ENCODE measurements at regions not wholly inside any gene's neighbourhood (a gene's known extent, or its start where the extent isn't known, plus 50 kb on each side); places are given as distances from the start of the nearest gene placed in this dataset.
A peak's percentile ranks its signal among the peaks of the same experiment; 100 is the strongest.
"Not testable (repeated sequence)": the region's sequence is repeated elsewhere in the genome, so short reads cannot be mapped to it uniquely, and the experiment has no call there.

- Histone ChIP-seq H3K4me3 (ENCODE audit: low read depth, low read length) (no peak overlapping the region), H3K27me3 (ENCODE audit: control insufficient read depth, insufficient read depth, low read length) (no peaks in the 10 kb centered on the region), H3K27ac (ENCODE audit: low read depth, low read length) (no peak overlapping the region), H3K9me3 (ENCODE audit: control insufficient read depth, insufficient read depth, low read length) (no peaks in the 10 kb centered on the region), H3K36me3 (ENCODE audit: control insufficient read depth, insufficient read depth, low read length) (no peaks in the 10 kb centered on the region), H3K4me1 (ENCODE audit: control insufficient read depth, insufficient read depth, low read length) (no peaks in the 10 kb centered on the region)
- DNase-seq (ENCODE audit: low read depth in 4 of 6, low spot score in 6 of 6), result no peak
- WGBS (ENCODE audit: insufficient coverage), result no CpG with 5 or more reads among the region's 4 CpGs
Observed at GRCh38 chr11:81218440-81218839, 1515.2 kb downstream of the FAM181B start.

- Histone ChIP-seq H3K4me1 (ENCODE audit: control insufficient read depth, insufficient read depth, low read length) (no peaks in the 10 kb centered on the region), H3K9me3 (ENCODE audit: control insufficient read depth, insufficient read depth, low read length) (no peaks in the 10 kb centered on the region), H3K36me3 (ENCODE audit: control insufficient read depth, insufficient read depth, low read length) (no peaks in the 10 kb centered on the region), H3K4me3 (ENCODE audit: low read depth, low read length) (no peak overlapping the region), H3K27me3 (ENCODE audit: control insufficient read depth, insufficient read depth, low read length) (no peaks in the 10 kb centered on the region), H3K27ac (ENCODE audit: low read depth, low read length) (no peak overlapping the region)
- no peak for DNase-seq (ENCODE audit: low read depth in 4 of 6, low spot score in 6 of 6)
- WGBS (ENCODE audit: insufficient coverage), result no CpG with 5 or more reads among the region's 4 CpGs
Observed at GRCh38 chr11:81211050-81211449, 1522.6 kb downstream of the FAM181B start.

- Histone ChIP-seq H3K27ac (ENCODE audit: low read depth, low read length) (no peak overlapping the region), H3K4me1 (ENCODE audit: control insufficient read depth, insufficient read depth, low read length) (no peaks in the 10 kb centered on the region), H3K36me3 (ENCODE audit: control insufficient read depth, insufficient read depth, low read length) (no peaks in the 10 kb centered on the region), H3K4me3 (ENCODE audit: low read depth, low read length) (no peak overlapping the region), H3K27me3 (ENCODE audit: control insufficient read depth, insufficient read depth, low read length) (no peaks in the 10 kb centered on the region), H3K9me3 (ENCODE audit: control insufficient read depth, insufficient read depth, low read length) (no peaks in the 10 kb centered on the region)
- 97% methylated on average over 43 of the region's 43 CpGs for WGBS (ENCODE audit: insufficient coverage)
- DNase-seq (ENCODE audit: low read depth in 4 of 6, low spot score in 6 of 6), result no peak
Observed at GRCh38 chr11:81207421-81208054, 1526.1 kb downstream of the FAM181B start.

GRCh38 chr11:81203876-81204275 lies 1529.8 kb downstream of the FAM181B start:
- Histone ChIP-seq H3K9me3 (ENCODE audit: control insufficient read depth, insufficient read depth, low read length) (peaks cover 4% of the 10 kb centered on the region), H3K36me3 (ENCODE audit: control insufficient read depth, insufficient read depth, low read length) (no peaks in the 10 kb centered on the region), H3K4me3 (ENCODE audit: low read depth, low read length) (no peak overlapping the region), H3K27me3 (ENCODE audit: control insufficient read depth, insufficient read depth, low read length) (no peaks in the 10 kb centered on the region), H3K27ac (ENCODE audit: low read depth, low read length) (no peak overlapping the region), H3K4me1 (ENCODE audit: control insufficient read depth, insufficient read depth, low read length) (no peaks in the 10 kb centered on the region)
- WGBS (ENCODE audit: insufficient coverage), result no CpG with 5 or more reads among the region's 1 CpG
- DNase-seq (ENCODE audit: low read depth in 4 of 6, low spot score in 6 of 6), result no peak

GRCh38 chr11:81197396-81197795 lies 1536.3 kb downstream of the FAM181B start:
- Histone ChIP-seq H3K4me3 (ENCODE audit: low read depth, low read length) (no peak overlapping the region), H3K9me3 (ENCODE audit: control insufficient read depth, insufficient read depth, low read length) (peaks cover 4% of the 10 kb centered on the region), H3K27me3 (ENCODE audit: control insufficient read depth, insufficient read depth, low read length) (no peaks in the 10 kb centered on the region), H3K4me1 (ENCODE audit: control insufficient read depth, insufficient read depth, low read length) (no peaks in the 10 kb centered on the region), H3K27ac (ENCODE audit: low read depth, low read length) (no peak overlapping the region), H3K36me3 (ENCODE audit: control insufficient read depth, insufficient read depth, low read length) (no peaks in the 10 kb centered on the region)
- no peak for DNase-seq (ENCODE audit: low read depth in 4 of 6, low spot score in 6 of 6)
- 89% methylated on average over 3 of the region's 3 CpGs for WGBS (ENCODE audit: insufficient coverage)

- Histone ChIP-seq H3K36me3 (ENCODE audit: control insufficient read depth, insufficient read depth, low read length) (no peaks in the 10 kb centered on the region), H3K4me3 (ENCODE audit: low read depth, low read length) (no peak overlapping the region), H3K27me3 (ENCODE audit: control insufficient read depth, insufficient read depth, low read length) (no peaks in the 10 kb centered on the region), H3K27ac (ENCODE audit: low read depth, low read length) (no peak overlapping the region), H3K4me1 (ENCODE audit: control insufficient read depth, insufficient read depth, low read length) (no peaks in the 10 kb centered on the region), H3K9me3 (ENCODE audit: control insufficient read depth, insufficient read depth, low read length) (no peaks in the 10 kb centered on the region)
- no peak for DNase-seq (ENCODE audit: low read depth in 4 of 6, low spot score in 6 of 6)
Observed at GRCh38 chr11:81192516-81192915, 1541.1 kb downstream of the FAM181B start.

GRCh38 chr11:81190546-81190945 lies 1543.1 kb downstream of the FAM181B start:
- H3K27ac ChIP-seq (ENCODE audit: low read depth, low read length), result no peak overlapping the region
- no peak overlapping the region for H3K4me3 ChIP-seq (ENCODE audit: low read depth, low read length)
- DNase-seq (ENCODE audit: low read depth in 4 of 6, low spot score in 6 of 6), result peak in 1 of 6 donors; percentile 2
- no peaks in the 10 kb centered on the region for H3K36me3 ChIP-seq (ENCODE audit: control insufficient read depth, insufficient read depth, low read length)
- H3K27me3 ChIP-seq (ENCODE audit: control insufficient read depth, insufficient read depth, low read length), result no peaks in the 10 kb centered on the region
- no peaks in the 10 kb centered on the region for H3K4me1 ChIP-seq (ENCODE audit: control insufficient read depth, insufficient read depth, low read length)
- H3K9me3 ChIP-seq (ENCODE audit: control insufficient read depth, insufficient read depth, low read length), result no peaks in the 10 kb centered on the region

- not testable (repeated sequence) for H3K27ac ChIP-seq (ENCODE audit: low read depth, low read length); H3K36me3 ChIP-seq (ENCODE audit: control insufficient read depth, insufficient read depth, low read length); DNase-seq (ENCODE audit: low read depth in 4 of 6, low spot score in 6 of 6); H3K9me3 ChIP-seq (ENCODE audit: control insufficient read depth, insufficient read depth, low read length); H3K27me3 ChIP-seq (ENCODE audit: control insufficient read depth, insufficient read depth, low read length); H3K4me3 ChIP-seq (ENCODE audit: low read depth, low read length); H3K4me1 ChIP-seq (ENCODE audit: control insufficient read depth, insufficient read depth, low read length)
- 94% methylated on average over 2 of the region's 7 CpGs for WGBS (ENCODE audit: insufficient coverage)
Observed at GRCh38 chr11:81187033-81187432, 1546.6 kb downstream of the FAM181B start.

GRCh38 chr11:81174646-81175330 lies 1558.9 kb downstream of the FAM181B start:
- no peaks in the 10 kb centered on the region for H3K36me3 ChIP-seq (ENCODE audit: control insufficient read depth, insufficient read depth, low read length)
- no peaks in the 10 kb centered on the region for H3K27me3 ChIP-seq (ENCODE audit: control insufficient read depth, insufficient read depth, low read length)
- H3K4me3 ChIP-seq (ENCODE audit: low read depth, low read length), result no peak overlapping the region
- no CpG with 5 or more reads among the region's 3 CpGs for WGBS (ENCODE audit: insufficient coverage)
- DNase-seq (ENCODE audit: low read depth in 4 of 6, low spot score in 6 of 6), result no peak
- no peaks in the 10 kb centered on the region for H3K4me1 ChIP-seq (ENCODE audit: control insufficient read depth, insufficient read depth, low read length)
- H3K27ac ChIP-seq (ENCODE audit: low read depth, low read length), result no peak overlapping the region
- H3K9me3 ChIP-seq (ENCODE audit: control insufficient read depth, insufficient read depth, low read length), result no peaks in the 10 kb centered on the region

GRCh38 chr11:81165164-81165563 lies 1568.5 kb downstream of the FAM181B start:
- Histone ChIP-seq H3K27ac (ENCODE audit: low read depth, low read length) (no peak overlapping the region), H3K27me3 (ENCODE audit: control insufficient read depth, insufficient read depth, low read length) (no peaks in the 10 kb centered on the region), H3K9me3 (ENCODE audit: control insufficient read depth, insufficient read depth, low read length) (no peaks in the 10 kb centered on the region), H3K36me3 (ENCODE audit: control insufficient read depth, insufficient read depth, low read length) (no peaks in the 10 kb centered on the region), H3K4me3 (ENCODE audit: low read depth, low read length) (no peak overlapping the region), H3K4me1 (ENCODE audit: control insufficient read depth, insufficient read depth, low read length) (no peaks in the 10 kb centered on the region)
- peak in 1 of 6 donors; percentile 9 for DNase-seq (ENCODE audit: low read depth in 4 of 6, low spot score in 6 of 6)
- no CpG with 5 or more reads among the region's 1 CpG for WGBS (ENCODE audit: insufficient coverage)

Data from spinal cord (tissue), 9 donors.